ENCODE measurements at regions not wholly inside any gene's neighbourhood (a gene's known extent, or its start where the extent isn't known, plus 50 kb on each side); places are given as distances from the start of the nearest gene placed in this dataset.

DNA sequence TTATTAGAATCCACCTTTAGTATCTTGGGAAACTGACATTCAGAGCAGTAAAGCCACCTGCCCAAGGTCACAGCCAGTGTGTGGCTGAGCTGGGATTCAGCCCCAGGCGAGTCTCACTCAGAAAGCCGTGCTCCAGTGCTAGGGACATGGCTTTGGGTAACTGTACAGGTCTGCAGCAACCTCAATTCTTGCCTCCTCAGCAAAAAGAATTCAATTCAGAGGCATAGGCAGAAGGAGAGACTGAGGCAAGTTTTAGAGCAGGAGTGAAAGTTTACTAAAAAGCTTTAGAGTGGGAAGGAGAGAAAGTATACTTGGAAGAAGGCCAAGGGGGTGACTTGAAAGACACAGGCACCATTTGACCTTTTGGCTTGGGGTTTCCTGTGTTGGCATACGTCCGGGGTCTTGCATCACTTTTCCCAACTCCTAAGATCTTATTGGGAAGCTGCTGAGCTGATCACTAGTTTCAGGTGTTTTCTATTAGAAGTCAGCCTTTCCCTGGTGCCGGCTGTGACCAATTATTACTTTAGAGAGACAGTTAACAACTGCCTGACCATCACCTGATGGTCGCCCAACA is 529.3 kb downstream of the MATN1 start (continued):
- TF ChIP-seq, protein P1, sequence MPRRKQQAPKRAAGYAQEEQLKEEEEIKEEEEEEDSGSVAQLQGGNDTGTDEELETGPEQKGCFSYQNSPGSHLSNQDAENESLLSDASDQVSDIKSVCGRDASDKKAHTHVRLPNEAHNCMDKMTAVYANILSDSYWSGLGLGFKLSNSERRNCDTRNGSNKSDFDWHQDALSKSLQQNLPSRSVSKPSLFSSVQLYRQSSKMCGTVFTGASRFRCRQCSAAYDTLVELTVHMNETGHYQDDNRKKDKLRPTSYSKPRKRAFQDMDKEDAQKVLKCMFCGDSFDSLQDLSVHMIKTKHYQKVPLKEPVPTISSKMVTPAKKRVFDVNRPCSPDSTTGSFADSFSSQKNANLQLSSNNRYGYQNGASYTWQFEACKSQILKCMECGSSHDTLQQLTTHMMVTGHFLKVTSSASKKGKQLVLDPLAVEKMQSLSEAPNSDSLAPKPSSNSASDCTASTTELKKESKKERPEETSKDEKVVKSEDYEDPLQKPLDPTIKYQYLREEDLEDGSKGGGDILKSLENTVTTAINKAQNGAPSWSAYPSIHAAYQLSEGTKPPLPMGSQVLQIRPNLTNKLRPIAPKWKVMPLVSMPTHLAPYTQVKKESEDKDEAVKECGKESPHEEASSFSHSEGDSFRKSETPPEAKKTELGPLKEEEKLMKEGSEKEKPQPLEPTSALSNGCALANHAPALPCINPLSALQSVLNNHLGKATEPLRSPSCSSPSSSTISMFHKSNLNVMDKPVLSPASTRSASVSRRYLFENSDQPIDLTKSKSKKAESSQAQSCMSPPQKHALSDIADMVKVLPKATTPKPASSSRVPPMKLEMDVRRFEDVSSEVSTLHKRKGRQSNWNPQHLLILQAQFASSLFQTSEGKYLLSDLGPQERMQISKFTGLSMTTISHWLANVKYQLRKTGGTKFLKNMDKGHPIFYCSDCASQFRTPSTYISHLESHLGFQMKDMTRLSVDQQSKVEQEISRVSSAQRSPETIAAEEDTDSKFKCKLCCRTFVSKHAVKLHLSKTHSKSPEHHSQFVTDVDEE (CRISPR knock-in tag; IDR thresholded peaks at IDR 0.05): no peak
- TF ChIP-seq ZNF8 (CRISPR knock-in tag; IDR thresholded peaks at IDR 0.05) (no peak), GLIS3 (CRISPR knock-in tag; IDR thresholded peaks at IDR 0.05) (no peak), ZC3H10 (CRISPR knock-in tag; IDR thresholded peaks at IDR 0.05) (no peak)

DNA sequence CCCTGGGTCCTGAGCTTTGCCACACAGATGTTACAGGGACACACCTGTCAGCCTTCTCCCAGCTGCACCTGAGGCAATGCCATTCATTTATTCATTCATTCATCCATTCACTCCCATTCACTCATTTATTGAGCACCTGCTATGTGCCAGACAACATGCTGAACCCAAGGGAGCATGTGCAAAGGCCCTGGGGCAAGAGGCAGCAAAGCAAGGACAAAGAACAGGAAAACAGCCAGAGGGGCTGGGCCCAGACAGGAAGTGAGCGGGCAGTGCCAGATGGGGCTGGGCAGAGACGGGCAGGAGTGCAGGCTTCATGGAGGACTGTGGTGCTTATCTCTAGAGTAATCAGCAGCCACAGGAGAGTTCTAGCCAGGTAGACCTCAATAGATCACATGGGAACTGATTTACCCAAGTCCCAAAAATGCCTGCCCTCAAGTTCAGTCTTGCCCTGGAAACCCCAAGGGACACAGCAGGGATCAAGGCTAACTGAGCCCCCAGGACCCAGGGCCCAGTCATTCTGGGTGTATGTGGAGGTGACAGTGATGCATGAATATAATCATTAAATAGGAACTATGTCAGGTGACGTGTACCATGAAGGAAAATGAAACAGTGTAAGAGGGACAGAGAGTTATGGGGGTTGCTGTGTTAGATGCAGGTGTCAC is 530.3 kb downstream of the MATN1 start:
- TF ChIP-seq TCF4 (CRISPR knock-in tag; IDR thresholded peaks at IDR 0.05; ENCODE audit: borderline replicate concordance): no peak
- TF ChIP-seq CSDC2 (CRISPR knock-in tag; IDR thresholded peaks at IDR 0.05): no peak
- no peak for TF ChIP-seq ZNF8 (CRISPR knock-in tag; IDR thresholded peaks at IDR 0.05)
- no peak for TF ChIP-seq RARB (CRISPR knock-in tag; IDR thresholded peaks at IDR 0.05)
- TF ChIP-seq PPARA (CRISPR knock-in tag; IDR thresholded peaks at IDR 0.05; ENCODE audit: borderline replicate concordance): no peak
- TF ChIP-seq ZNF70 (CRISPR knock-in tag; IDR thresholded peaks at IDR 0.05): no peak
- TF ChIP-seq ESRRG (CRISPR knock-in tag; IDR thresholded peaks at IDR 0.05): no peak
- TF ChIP-seq ZFP30 (CRISPR knock-in tag; IDR thresholded peaks at IDR 0.05): no peak
- TF ChIP-seq OSR1 (CRISPR knock-in tag; IDR thresholded peaks at IDR 0.05): no peak
- TF ChIP-seq ZC3H10 (CRISPR knock-in tag; IDR thresholded peaks at IDR 0.05): no peak
- TF ChIP-seq CSRNP3 (CRISPR knock-in tag; IDR thresholded peaks at IDR 0.05): no peak
- TF ChIP-seq, protein P2, sequence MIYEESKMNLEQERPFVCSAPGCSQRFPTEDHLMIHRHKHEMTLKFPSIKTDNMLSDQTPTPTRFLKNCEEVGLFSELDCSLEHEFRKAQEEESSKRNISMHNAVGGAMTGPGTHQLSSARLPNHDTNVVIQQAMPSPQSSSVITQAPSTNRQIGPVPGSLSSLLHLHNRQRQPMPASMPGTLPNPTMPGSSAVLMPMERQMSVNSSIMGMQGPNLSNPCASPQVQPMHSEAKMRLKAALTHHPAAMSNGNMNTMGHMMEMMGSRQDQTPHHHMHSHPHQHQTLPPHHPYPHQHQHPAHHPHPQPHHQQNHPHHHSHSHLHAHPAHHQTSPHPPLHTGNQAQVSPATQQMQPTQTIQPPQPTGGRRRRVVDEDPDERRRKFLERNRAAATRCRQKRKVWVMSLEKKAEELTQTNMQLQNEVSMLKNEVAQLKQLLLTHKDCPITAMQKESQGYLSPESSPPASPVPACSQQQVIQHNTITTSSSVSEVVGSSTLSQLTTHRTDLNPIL (CRISPR knock-in tag; IDR thresholded peaks at IDR 0.05; ENCODE audit: low read depth): no peak
- no peak for TF ChIP-seq PATZ1 (CRISPR knock-in tag; IDR thresholded peaks at IDR 0.05; ENCODE audit: borderline replicate concordance)
- no peak for ATAC-seq

- no peak for TF ChIP-seq ZFP3 (CRISPR knock-in tag; IDR thresholded peaks at IDR 0.05)
- TF ChIP-seq ZFP30 (CRISPR knock-in tag; IDR thresholded peaks at IDR 0.05): no peak
- no peak for TF ChIP-seq CSDC2 (CRISPR knock-in tag; IDR thresholded peaks at IDR 0.05)
- TF ChIP-seq PATZ1 (CRISPR knock-in tag; IDR thresholded peaks at IDR 0.05; ENCODE audit: borderline replicate concordance): no peak
- no peak for TF ChIP-seq TOX (CRISPR knock-in tag; IDR thresholded peaks at IDR 0.05; ENCODE audit: borderline replicate concordance)
- no peak for TF ChIP-seq ESRRG (CRISPR knock-in tag; IDR thresholded peaks at IDR 0.05)
- TF ChIP-seq ZC3H10 (CRISPR knock-in tag; IDR thresholded peaks at IDR 0.05): no peak
- TF ChIP-seq RARB (CRISPR knock-in tag; IDR thresholded peaks at IDR 0.05): no peak
- TF ChIP-seq, protein P1 (CRISPR knock-in tag; IDR thresholded peaks at IDR 0.05): no peak
- TF ChIP-seq ZNF565 (CRISPR knock-in tag; conservative IDR thresholded peaks at IDR 0.05; ENCODE audit: low read depth): no peak
- TF ChIP-seq ISL1 (CRISPR knock-in tag; IDR thresholded peaks at IDR 0.05): no peak
- no peak for TF ChIP-seq POU6F1 (CRISPR knock-in tag; IDR thresholded peaks at IDR 0.05; ENCODE audit: borderline replicate concordance, low read depth)
- TF ChIP-seq SNAI2 (CRISPR knock-in tag; IDR thresholded peaks at IDR 0.05): no peak
- TF ChIP-seq ARNTL (CRISPR knock-in tag; IDR thresholded peaks at IDR 0.05; ENCODE audit: borderline replicate concordance, low read depth): no peak
- no peak for TF ChIP-seq BACH2 (CRISPR knock-in tag; IDR thresholded peaks at IDR 0.05; ENCODE audit: borderline replicate concordance)
- ATAC-seq: no peak
Measured at GRCh38 chr1:30191154-30191702, 532.2 kb downstream of the MATN1 start.
